ENCODE measurements at regions not wholly inside any gene's neighbourhood (a gene's known extent, or its start where the extent isn't known, plus 50 kb on each side); places are given as distances from the start of the nearest gene placed in this dataset.
"Not testable (repeated sequence)": the region's sequence is repeated elsewhere in the genome, so short reads cannot be mapped to it uniquely, and the experiment has no call there.

GRCh38 chr12:29884957-29885356 lies 101.2 kb upstream of the TMTC1 start:
- TF ChIP-seq CTCF (IDR thresholded peaks at IDR 0.05 in 8 of 11, conservative IDR thresholded peaks at IDR 0.05 in 3 of 11); POLR2A (IDR thresholded peaks at IDR 0.05): not testable (repeated sequence)

Data from spleen (tissue), 7 donors.